GM23338 (cell line): ENCODE measurements at regions not wholly inside any gene's neighbourhood (a gene's known extent, or its start where the extent isn't known, plus 50 kb on each side); places are given as distances from the start of the nearest gene placed in this dataset.

ENCODE experiments used
- ATAC-seq: fragments of 200-7000 bp; cut with Tn5 transposase; 3 replicates; pipeline ENCODE4 v1.9.1; 2020
- DNase-seq: peaks from one replicate; pipeline ENCODE4 v3.0.0-alpha.2; 2015; ENCODE audit warnings: low spot score
- H2AFZ ChIP-seq: fragments of 200-600 bp; sonication (generic); 2 replicates; pipeline ENCODE4 v1.8.0; 2016; ENCODE audit warnings: antibody characterized with exemption, mild to moderate bottlenecking, moderate library complexity
- H3F3A ChIP-seq: fragments of 200-600 bp; sonication (generic); replicated peaks from 2 replicates; pipeline ENCODE4 v1.8.0; 2017; ENCODE audit warnings: antibody characterized with exemption, mixed run types, low read depth
- H3K27ac ChIP-seq: fragments of 200-600 bp; sonication (generic); 2 replicates; pipeline ENCODE4 v1.6.1; 2016; ENCODE audit warnings: low read depth
- H3K27me3 ChIP-seq: fragments of 200-600 bp; sonication (generic); 2 replicates; pipeline ENCODE4 v1.8.0; 2016; ENCODE audit warnings: mild to moderate bottlenecking, mixed run types, moderate library complexity; ENCODE audit not compliant: insufficient read depth
- H3K36me3 ChIP-seq: fragments of 200-600 bp; sonication (generic); 2 replicates; pipeline ENCODE4 v1.8.0; 2016; ENCODE audit warnings: mild to moderate bottlenecking; ENCODE audit not compliant: insufficient read depth
- H3K4me1 ChIP-seq: fragments of 200-600 bp; sonication (generic); 2 replicates; pipeline ENCODE4 v1.8.0; 2016; ENCODE audit warnings: mild to moderate bottlenecking, moderate library complexity; ENCODE audit not compliant: insufficient read depth
- H3K4me2 ChIP-seq: fragments of 200-600 bp; sonication (generic); 2 replicates; pipeline ENCODE4 v1.7.1; 2017; ENCODE audit warnings: mixed run types
- H3K4me3 ChIP-seq: fragments of 200-600 bp; sonication (generic); 2 replicates; pipeline ENCODE4 v1.6.1; 2016; ENCODE audit warnings: mixed run types
- H3K79me2 ChIP-seq: fragments of 200-600 bp; sonication (generic); replicated peaks from 2 replicates; pipeline ENCODE4 v1.8.0; 2017; ENCODE audit warnings: mild to moderate bottlenecking; ENCODE audit not compliant: insufficient read depth
- H3K9me2 ChIP-seq: fragments of 200-600 bp; sonication (generic); 2 replicates; pipeline ENCODE4 v1.8.0; 2017; ENCODE audit not compliant: insufficient read depth
- H4K20me1 ChIP-seq: fragments of 200-600 bp; sonication (generic); replicated peaks from 2 replicates; pipeline ENCODE4 v1.8.0; 2017; ENCODE audit warnings: mild to moderate bottlenecking; ENCODE audit not compliant: insufficient read depth
- H3K27ac Mint-ChIP-seq: 2 replicates; pipeline ENCODE4 v1.8.0; 2020; ENCODE audit warnings: inconsistent platforms, mild to moderate bottlenecking, moderate library complexity, mixed read lengths
- H3K27me3 Mint-ChIP-seq: 3 replicates; pipeline ENCODE4 v1.8.0; 2022; ENCODE audit warnings: low read depth, mild to moderate bottlenecking, moderate library complexity, mixed read lengths, inconsistent platforms; ENCODE audit not compliant: insufficient read depth, poor library complexity
- H3K36me3 Mint-ChIP-seq: 3 replicates; pipeline ENCODE4 v1.8.0; 2021; ENCODE audit warnings: low read depth, mild to moderate bottlenecking, inconsistent platforms, moderate library complexity, mixed read lengths
- H3K4me1 Mint-ChIP-seq: 3 replicates; pipeline ENCODE4 v1.8.0; 2020; ENCODE audit warnings: mild to moderate bottlenecking, inconsistent platforms, mixed read lengths
- H3K4me3 Mint-ChIP-seq: 3 replicates; pipeline ENCODE4 v1.8.0; 2021; ENCODE audit warnings: moderate library complexity, mild to moderate bottlenecking, inconsistent platforms, mixed read lengths
- H3K9me3 Mint-ChIP-seq: 3 replicates; pipeline ENCODE4 v1.8.0; 2020; ENCODE audit warnings: moderate library complexity, mild to moderate bottlenecking, inconsistent platforms, mixed read lengths
- CREB1 ChIP-seq: fragments of 250-450 bp; sonication (Bioruptor Pico); IDR thresholded peaks from 2 replicates; pipeline ENCODE4 v1.5.0; 2020; ENCODE audit warnings: low read depth, mild to moderate bottlenecking, moderate library complexity
- EZH2 ChIP-seq: fragments of 200-600 bp; sonication (generic); IDR thresholded peaks from one replicate; pipeline ENCODE4 v1.8.0; 2017; ENCODE audit warnings: antibody characterized with exemption, mild to moderate bottlenecking, low read depth; ENCODE audit not compliant: unreplicated experiment
- EZH2phosphoT487 ChIP-seq: fragments of 200-600 bp; sonication (generic); IDR thresholded peaks from one replicate; pipeline ENCODE4 v1.8.1; 2018; ENCODE audit warnings: antibody characterized with exemption; ENCODE audit not compliant: unreplicated experiment
- JUNB ChIP-seq: IDR thresholded peaks from one replicate; pipeline ENCODE4 v1.6.1; 2016; ENCODE audit warnings: antibody characterized with exemption; ENCODE audit not compliant: unreplicated experiment
- NANOG ChIP-seq: IDR thresholded peaks from 2 replicates; pipeline ENCODE4 v1.6.1; 2016; ENCODE audit warnings: antibody characterized with exemption, borderline replicate concordance
- POLR2AphosphoS5 ChIP-seq: IDR thresholded peaks from 2 replicates; pipeline ENCODE4 v1.6.1; 2016; ENCODE audit warnings: antibody characterized with exemption, low read depth
- REST ChIP-seq: IDR thresholded peaks from one replicate; pipeline ENCODE4 v1.6.1; 2018; ENCODE audit warnings: antibody characterized with exemption; ENCODE audit not compliant: unreplicated experiment
- STAT1 ChIP-seq: IDR thresholded peaks from one replicate; pipeline ENCODE4 v1.6.1; 2016; ENCODE audit warnings: antibody characterized with exemption; ENCODE audit not compliant: unreplicated experiment
- ZNF114 ChIP-seq: fragments of 250-450 bp; sonication (Bioruptor Pico); IDR thresholded peaks from 2 replicates; pipeline ENCODE4 v1.5.0; 2020; ENCODE audit warnings: mild to moderate bottlenecking, moderate library complexity
- ZNF331 ChIP-seq: fragments of 250-450 bp; sonication (Bioruptor Pico); IDR thresholded peaks from 2 replicates; pipeline ENCODE4 v1.5.0; 2020; ENCODE audit warnings: low read depth, mild to moderate bottlenecking, moderate library complexity
- TF ChIP-seq, protein P1 (sequence below): IDR thresholded peaks from 2 replicates; pipeline ENCODE4 v1.6.1; 2016; ENCODE audit warnings: antibody characterized with exemption
- TF ChIP-seq, protein P2 (sequence below), 2 experiments: fragments of 200-600 bp in 1 of 2; sonication (generic) in 1 of 2; conservative IDR thresholded peaks; 2 replicates each; pipeline versions ENCODE4 v1.5.1 to v1.6.1; 2016 to 2017; ENCODE audit warnings: antibody characterized with exemption in 2 of 2, low read depth in 2 of 2, mild to moderate bottlenecking in 2 of 2, moderate library complexity in 1 of 2
- TF ChIP-seq, protein P3 (sequence below): fragments of 250-450 bp; sonication (Bioruptor Pico); IDR thresholded peaks from 2 replicates; pipeline ENCODE4 v1.5.0; 2020; ENCODE audit warnings: mild to moderate bottlenecking, moderate library complexity

DNA sequence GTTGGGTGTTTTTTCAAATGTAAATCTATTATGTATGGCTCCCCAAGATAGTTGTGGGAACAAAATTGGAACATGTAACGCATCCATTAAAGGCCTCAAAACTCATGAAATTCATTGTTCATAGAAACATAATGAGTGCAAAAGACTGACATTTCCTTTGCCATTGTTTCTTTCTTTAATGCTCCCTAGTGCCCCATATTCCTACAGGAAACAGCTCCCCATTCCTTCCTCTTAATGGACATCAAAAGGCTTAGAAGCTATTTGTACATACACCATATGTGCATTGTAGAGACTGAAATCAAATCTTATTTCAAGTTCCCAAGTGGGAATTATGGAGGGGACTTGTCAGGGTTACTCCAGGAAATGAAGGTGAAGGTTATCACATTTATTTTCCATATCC, 139.1 kb downstream of the AHR start:
- H3K4me3 ChIP-seq, result no peak overlapping the region
- no peak for DNase-seq
- no peaks in the 10 kb centered on the region for H3K79me2 ChIP-seq
- no peak overlapping the region for H3K27ac ChIP-seq
- Mint-ChIP-seq H3K4me1 (peaks cover 23% of the 10 kb centered on the region), H3K27ac (no peak overlapping the region), H3K9me3 (peaks cover 28% of the 10 kb centered on the region), H3K4me3 (no peak overlapping the region), H3K36me3 (peaks cover 34% of the 10 kb centered on the region), H3K27me3 (peaks cover 9% of the 10 kb centered on the region)
- peaks cover 4% of the 10 kb centered on the region; the same call in 1 of the 2 replicates for H3K9me2 ChIP-seq
- H3K36me3 ChIP-seq, result no peaks in the 10 kb centered on the region
- H3K4me1 ChIP-seq, result 0 out of 2 replicates have a peak, but pooled peaks cover 4% of the 10 kb centered on the region
- no peaks in the 10 kb centered on the region for H4K20me1 ChIP-seq
- TF ChIP-seq NANOG, result no peak
- TF ChIP-seq POLR2AphosphoS5, result no peak
- no peak for TF ChIP-seq ZNF331
- no peak for TF ChIP-seq EZH2phosphoT487
- TF ChIP-seq CREB1 (CRISPR knock-in tag), result no peak
- TF ChIP-seq STAT1, result no peak
- TF ChIP-seq, protein P1, sequence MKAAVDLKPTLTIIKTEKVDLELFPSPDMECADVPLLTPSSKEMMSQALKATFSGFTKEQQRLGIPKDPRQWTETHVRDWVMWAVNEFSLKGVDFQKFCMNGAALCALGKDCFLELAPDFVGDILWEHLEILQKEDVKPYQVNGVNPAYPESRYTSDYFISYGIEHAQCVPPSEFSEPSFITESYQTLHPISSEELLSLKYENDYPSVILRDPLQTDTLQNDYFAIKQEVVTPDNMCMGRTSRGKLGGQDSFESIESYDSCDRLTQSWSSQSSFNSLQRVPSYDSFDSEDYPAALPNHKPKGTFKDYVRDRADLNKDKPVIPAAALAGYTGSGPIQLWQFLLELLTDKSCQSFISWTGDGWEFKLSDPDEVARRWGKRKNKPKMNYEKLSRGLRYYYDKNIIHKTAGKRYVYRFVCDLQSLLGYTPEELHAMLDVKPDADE, result no peak
- TF ChIP-seq, protein P2, sequence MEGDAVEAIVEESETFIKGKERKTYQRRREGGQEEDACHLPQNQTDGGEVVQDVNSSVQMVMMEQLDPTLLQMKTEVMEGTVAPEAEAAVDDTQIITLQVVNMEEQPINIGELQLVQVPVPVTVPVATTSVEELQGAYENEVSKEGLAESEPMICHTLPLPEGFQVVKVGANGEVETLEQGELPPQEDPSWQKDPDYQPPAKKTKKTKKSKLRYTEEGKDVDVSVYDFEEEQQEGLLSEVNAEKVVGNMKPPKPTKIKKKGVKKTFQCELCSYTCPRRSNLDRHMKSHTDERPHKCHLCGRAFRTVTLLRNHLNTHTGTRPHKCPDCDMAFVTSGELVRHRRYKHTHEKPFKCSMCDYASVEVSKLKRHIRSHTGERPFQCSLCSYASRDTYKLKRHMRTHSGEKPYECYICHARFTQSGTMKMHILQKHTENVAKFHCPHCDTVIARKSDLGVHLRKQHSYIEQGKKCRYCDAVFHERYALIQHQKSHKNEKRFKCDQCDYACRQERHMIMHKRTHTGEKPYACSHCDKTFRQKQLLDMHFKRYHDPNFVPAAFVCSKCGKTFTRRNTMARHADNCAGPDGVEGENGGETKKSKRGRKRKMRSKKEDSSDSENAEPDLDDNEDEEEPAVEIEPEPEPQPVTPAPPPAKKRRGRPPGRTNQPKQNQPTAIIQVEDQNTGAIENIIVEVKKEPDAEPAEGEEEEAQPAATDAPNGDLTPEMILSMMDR (conservative IDR thresholded peaks at IDR 0.05; ENCODE audit: low read depth in 2 of 2), result no peak
- TF ChIP-seq ZNF114 (CRISPR knock-in tag), result no peak
- TF ChIP-seq REST, result no peak
- no peak for TF ChIP-seq JUNB
- TF ChIP-seq EZH2, result no peak
- TF ChIP-seq, protein P3, sequence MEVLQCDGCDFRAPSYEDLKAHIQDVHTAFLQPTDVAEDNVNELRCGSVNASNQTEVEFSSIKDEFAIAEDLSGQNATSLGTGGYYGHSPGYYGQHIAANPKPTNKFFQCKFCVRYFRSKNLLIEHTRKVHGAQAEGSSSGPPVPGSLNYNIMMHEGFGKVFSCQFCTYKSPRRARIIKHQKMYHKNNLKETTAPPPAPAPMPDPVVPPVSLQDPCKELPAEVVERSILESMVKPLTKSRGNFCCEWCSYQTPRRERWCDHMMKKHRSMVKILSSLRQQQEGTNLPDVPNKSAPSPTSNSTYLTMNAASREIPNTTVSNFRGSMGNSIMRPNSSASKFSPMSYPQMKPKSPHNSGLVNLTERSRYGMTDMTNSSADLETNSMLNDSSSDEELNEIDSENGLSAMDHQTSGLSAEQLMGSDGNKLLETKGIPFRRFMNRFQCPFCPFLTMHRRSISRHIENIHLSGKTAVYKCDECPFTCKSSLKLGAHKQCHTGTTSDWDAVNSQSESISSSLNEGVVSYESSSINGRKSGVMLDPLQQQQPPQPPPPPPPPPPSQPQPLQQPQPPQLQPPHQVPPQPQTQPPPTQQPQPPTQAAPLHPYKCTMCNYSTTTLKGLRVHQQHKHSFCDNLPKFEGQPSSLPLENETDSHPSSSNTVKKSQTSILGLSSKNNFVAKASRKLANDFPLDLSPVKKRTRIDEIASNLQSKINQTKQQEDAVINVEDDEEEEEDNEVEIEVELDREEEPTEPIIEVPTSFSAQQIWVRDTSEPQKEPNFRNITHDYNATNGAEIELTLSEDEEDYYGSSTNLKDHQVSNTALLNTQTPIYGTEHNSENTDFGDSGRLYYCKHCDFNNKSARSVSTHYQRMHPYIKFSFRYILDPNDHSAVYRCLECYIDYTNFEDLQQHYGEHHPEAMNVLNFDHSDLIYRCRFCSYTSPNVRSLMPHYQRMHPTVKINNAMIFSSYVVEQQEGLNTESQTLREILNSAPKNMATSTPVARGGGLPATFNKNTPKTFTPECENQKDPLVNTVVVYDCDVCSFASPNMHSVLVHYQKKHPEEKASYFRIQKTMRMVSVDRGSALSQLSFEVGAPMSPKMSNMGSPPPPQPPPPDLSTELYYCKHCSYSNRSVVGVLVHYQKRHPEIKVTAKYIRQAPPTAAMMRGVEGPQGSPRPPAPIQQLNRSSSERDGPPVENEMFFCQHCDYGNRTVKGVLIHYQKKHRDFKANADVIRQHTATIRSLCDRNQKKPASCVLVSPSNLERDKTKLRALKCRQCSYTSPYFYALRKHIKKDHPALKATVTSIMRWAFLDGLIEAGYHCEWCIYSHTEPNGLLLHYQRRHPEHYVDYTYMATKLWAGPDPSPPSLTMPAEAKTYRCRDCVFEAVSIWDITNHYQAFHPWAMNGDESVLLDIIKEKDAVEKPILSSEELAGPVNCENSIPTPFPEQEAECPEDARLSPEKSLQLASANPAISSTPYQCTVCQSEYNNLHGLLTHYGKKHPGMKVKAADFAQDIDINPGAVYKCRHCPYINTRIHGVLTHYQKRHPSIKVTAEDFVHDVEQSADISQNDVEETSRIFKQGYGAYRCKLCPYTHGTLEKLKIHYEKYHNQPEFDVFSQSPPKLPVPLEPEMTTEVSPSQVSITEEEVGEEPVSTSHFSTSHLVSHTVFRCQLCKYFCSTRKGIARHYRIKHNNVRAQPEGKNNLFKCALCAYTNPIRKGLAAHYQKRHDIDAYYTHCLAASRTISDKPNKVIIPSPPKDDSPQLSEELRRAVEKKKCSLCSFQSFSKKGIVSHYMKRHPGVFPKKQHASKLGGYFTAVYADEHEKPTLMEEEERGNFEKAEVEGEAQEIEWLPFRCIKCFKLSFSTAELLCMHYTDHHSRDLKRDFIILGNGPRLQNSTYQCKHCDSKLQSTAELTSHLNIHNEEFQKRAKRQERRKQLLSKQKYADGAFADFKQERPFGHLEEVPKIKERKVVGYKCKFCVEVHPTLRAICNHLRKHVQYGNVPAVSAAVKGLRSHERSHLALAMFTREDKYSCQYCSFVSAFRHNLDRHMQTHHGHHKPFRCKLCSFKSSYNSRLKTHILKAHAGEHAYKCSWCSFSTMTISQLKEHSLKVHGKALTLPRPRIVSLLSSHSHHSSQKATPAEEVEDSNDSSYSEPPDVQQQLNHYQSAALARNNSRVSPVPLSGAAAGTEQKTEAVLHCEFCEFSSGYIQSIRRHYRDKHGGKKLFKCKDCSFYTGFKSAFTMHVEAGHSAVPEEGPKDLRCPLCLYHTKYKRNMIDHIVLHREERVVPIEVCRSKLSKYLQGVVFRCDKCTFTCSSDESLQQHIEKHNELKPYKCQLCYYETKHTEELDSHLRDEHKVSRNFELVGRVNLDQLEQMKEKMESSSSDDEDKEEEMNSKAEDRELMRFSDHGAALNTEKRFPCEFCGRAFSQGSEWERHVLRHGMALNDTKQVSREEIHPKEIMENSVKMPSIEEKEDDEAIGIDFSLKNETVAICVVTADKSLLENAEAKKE (CRISPR knock-in tag), result no peak
- H3K27me3 ChIP-seq, result no peaks in the 10 kb centered on the region
- no peak for ATAC-seq
- no peak overlapping the region for H2AFZ ChIP-seq
- no peaks in the 10 kb centered on the region for H3F3A ChIP-seq
- H3K4me2 ChIP-seq, result no peak overlapping the region
